Body of pancreas (tissue), 4 donors: ENCODE measurements at regions not wholly inside any gene's neighbourhood (a gene's known extent, or its start where the extent isn't known, plus 50 kb on each side); places are given as distances from the start of the nearest gene placed in this dataset.

Experiments used
- POLR2A ChIP-seq, 3 donors: fragments of 450-650 bp; IDR thresholded peaks; one replicate each; pipeline ENCODE4 v1.6.1; 2016; ENCODE audit warnings: antibody characterized with exemption in 3 of 3, mild to moderate bottlenecking in 2 of 3
- TF ChIP-seq, protein P1 (sequence below), 7 experiments: fragments of 450-650 bp in 4 of 7; fragments of 200-600 bp in 3 of 7; sonication (generic) in 3 of 7; IDR thresholded peaks; one replicate each; pipeline ENCODE4 v1.5.1; 2016 to 2019; ENCODE audit warnings: antibody characterized with exemption in 7 of 7

DNA sequence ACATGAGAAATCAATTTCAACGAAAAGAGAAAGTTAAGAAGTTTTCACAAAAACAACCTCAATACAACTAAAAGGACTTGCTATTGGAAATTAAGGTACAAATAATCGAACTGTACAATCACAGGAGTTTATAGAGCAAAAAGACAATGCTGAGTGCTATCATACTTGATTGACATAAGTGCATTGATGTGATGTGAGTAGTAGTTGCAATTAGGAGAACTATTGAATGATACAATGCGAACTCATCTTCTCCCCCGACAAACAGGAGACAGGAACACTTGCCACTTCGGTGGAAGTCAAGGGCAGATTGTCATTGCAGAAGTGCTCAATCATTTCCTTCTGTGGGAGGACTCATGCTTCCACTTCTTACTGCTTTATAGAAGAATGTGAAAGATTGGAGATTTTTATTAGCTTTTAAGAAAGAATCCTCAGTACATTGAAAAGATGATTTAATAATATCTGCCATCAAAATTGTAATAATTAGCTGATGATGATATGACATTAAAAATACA, 276.6 kb upstream of the MPDZ start:
- TF ChIP-seq, protein P1, sequence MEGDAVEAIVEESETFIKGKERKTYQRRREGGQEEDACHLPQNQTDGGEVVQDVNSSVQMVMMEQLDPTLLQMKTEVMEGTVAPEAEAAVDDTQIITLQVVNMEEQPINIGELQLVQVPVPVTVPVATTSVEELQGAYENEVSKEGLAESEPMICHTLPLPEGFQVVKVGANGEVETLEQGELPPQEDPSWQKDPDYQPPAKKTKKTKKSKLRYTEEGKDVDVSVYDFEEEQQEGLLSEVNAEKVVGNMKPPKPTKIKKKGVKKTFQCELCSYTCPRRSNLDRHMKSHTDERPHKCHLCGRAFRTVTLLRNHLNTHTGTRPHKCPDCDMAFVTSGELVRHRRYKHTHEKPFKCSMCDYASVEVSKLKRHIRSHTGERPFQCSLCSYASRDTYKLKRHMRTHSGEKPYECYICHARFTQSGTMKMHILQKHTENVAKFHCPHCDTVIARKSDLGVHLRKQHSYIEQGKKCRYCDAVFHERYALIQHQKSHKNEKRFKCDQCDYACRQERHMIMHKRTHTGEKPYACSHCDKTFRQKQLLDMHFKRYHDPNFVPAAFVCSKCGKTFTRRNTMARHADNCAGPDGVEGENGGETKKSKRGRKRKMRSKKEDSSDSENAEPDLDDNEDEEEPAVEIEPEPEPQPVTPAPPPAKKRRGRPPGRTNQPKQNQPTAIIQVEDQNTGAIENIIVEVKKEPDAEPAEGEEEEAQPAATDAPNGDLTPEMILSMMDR (IDR thresholded peaks at IDR 0.05): no peak
- no peak for TF ChIP-seq POLR2A (IDR thresholded peaks at IDR 0.05)
